ENCODE measurements at regions not wholly inside any gene's neighbourhood (a gene's known extent, or its start where the extent isn't known, plus 50 kb on each side); places are given as distances from the start of the nearest gene placed in this dataset.

GRCh38 chr12:93185369-93185741, 192.4 kb upstream of the NUDT4 start:
- Histone ChIP-seq H3K9me3 (no peaks in the 10 kb centered on the region), H3K79me2 (ENCODE audit: insufficient read depth) (no peaks in the 10 kb centered on the region), H2AFZ (ENCODE audit: low read depth) (no peak overlapping the region), H3K27ac (ENCODE audit: low read depth in 2 of 2, low read length in 1 of 2) (peak overlapping the region in 1 of 2 experiments; percentile 76; a peak in 1 of 4 replicates), H3K4me3 (ENCODE audit: low read depth in 2 of 2, low read length in 1 of 2) (no peak overlapping the region), H3K36me3 (replicated peaks in 1 of 2; ENCODE audit: control insufficient read depth in 1 of 2, insufficient read depth in 2 of 2, low read length in 1 of 2) (no peaks in the 10 kb centered on the region), H3K27me3 (ENCODE audit: insufficient read depth) (no peaks in the 10 kb centered on the region), H3K9me2 (no peaks in the 10 kb centered on the region), H3F3A (replicated peaks; ENCODE audit: insufficient read depth) (no peaks in the 10 kb centered on the region), H4K20me1 (ENCODE audit: insufficient read depth) (no peaks in the 10 kb centered on the region), H3K4me1 (ENCODE audit: control insufficient read depth in 1 of 2, insufficient read depth in 2 of 2, low read depth in 1 of 2, low read length in 1 of 2) (peaks cover 6 to 9% of the 10 kb centered on the region in 2 experiments), H3K9ac (no peak overlapping the region), H3K4me2 (no peak overlapping the region)
- WGBS (ENCODE audit: low lambda C conversion rate), result 90% methylated on average over 2 of the region's 2 CpGs
- POLR2A ChIA-PET, result no interaction called here
- CTCF ChIA-PET, result interaction anchor here (1.2 kb wide), 1 partner anchor 212 kb away, joined by 3 read pairs; no protein-coding TSS in a partner anchor
- no peak for TF ChIP-seq REST (IDR thresholded peaks at IDR 0.05; ENCODE audit: low read depth, low read length)
- no peak for TF ChIP-seq CHD2 (IDR thresholded peaks at IDR 0.05; ENCODE audit: low read length, partially characterized antibody)
- no peak for TF ChIP-seq GABPA (IDR thresholded peaks at IDR 0.05; ENCODE audit: low read depth)
- TF ChIP-seq ELF1 (IDR thresholded peaks at IDR 0.05), result no peak
- no peak for TF ChIP-seq EZH2phosphoT487 (IDR thresholded peaks at IDR 0.05; ENCODE audit: borderline replicate concordance, low read depth)
- no peak for TF ChIP-seq RXRA (IDR thresholded peaks at IDR 0.05; ENCODE audit: borderline replicate concordance, low read depth)
- no peak for TF ChIP-seq RCOR1 (IDR thresholded peaks at IDR 0.05; ENCODE audit: low read length)
- no peak for TF ChIP-seq ZBTB33 (IDR thresholded peaks at IDR 0.05; ENCODE audit: borderline replicate concordance, low read depth)
- no peak for TF ChIP-seq NRF1 (IDR thresholded peaks at IDR 0.05; ENCODE audit: low read depth, low read length)
- TF ChIP-seq SIN3A (IDR thresholded peaks at IDR 0.05; ENCODE audit: borderline replicate concordance, low read depth, low read length), result no peak
- no peak for TF ChIP-seq USF1 (IDR thresholded peaks at IDR 0.05; ENCODE audit: borderline replicate concordance, low read depth)
- no peak for TF ChIP-seq MXI1 (IDR thresholded peaks at IDR 0.05; ENCODE audit: low read depth, low read length)
- DNase-seq, result no peak

Data from SK-N-SH (cell line).